Suprapubic skin (tissue), 3 donors: ENCODE measurements at regions not wholly inside any gene's neighbourhood (a gene's known extent, or its start where the extent isn't known, plus 50 kb on each side); places are given as distances from the start of the nearest gene placed in this dataset.
"Not testable (repeated sequence)": the region's sequence is repeated elsewhere in the genome, so short reads cannot be mapped to it uniquely, and the experiment has no call there.

Experiments
- EP300 ChIP-seq: sonication (generic); formaldehyde crosslinking; IDR thresholded peaks from one replicate; pipeline ENCODE4 v1.6.1; 2017; ENCODE audit warnings: antibody characterized with exemption
- POLR2A ChIP-seq, 2 donors: fragments of 450-650 bp; IDR thresholded peaks; one replicate each; pipeline ENCODE4 v1.6.1; 2017; ENCODE audit warnings: antibody characterized with exemption in 2 of 2, mild to moderate bottlenecking in 2 of 2, moderate library complexity in 2 of 2
- TF ChIP-seq, protein P1 (sequence below), 2 donors: fragments of 200-600 bp in 1 of 2; fragments of 450-650 bp in 1 of 2; sonication (generic) in 1 of 2; IDR thresholded peaks; one replicate each; pipeline ENCODE4 v1.5.1; 2016 to 2019; ENCODE audit warnings: antibody characterized with exemption in 2 of 2, mild to moderate bottlenecking in 1 of 2, moderate library complexity in 1 of 2

DNA sequence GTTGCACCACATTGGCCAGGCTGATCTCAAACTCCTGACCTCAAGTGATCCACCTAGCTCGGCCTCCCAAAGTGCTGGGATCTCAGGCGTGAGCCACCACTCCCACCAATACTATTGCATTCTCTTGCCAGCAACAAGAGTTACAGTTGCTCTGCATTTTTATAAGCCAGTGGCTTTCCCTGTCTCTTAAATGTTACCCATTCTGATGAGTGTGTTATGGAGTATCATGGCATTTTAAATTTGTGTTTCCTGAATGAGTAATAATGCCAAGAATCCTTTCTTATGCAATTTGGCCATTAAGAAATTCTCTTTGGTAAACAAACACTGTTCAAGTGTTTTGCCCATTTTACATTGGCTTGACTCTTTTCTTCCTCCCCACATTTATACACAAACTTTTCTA is 163.0 kb downstream of the PPIAL4G start:
- TF ChIP-seq EP300; POLR2A (IDR thresholded peaks at IDR 0.05): not testable (repeated sequence)
- TF ChIP-seq, protein P1, sequence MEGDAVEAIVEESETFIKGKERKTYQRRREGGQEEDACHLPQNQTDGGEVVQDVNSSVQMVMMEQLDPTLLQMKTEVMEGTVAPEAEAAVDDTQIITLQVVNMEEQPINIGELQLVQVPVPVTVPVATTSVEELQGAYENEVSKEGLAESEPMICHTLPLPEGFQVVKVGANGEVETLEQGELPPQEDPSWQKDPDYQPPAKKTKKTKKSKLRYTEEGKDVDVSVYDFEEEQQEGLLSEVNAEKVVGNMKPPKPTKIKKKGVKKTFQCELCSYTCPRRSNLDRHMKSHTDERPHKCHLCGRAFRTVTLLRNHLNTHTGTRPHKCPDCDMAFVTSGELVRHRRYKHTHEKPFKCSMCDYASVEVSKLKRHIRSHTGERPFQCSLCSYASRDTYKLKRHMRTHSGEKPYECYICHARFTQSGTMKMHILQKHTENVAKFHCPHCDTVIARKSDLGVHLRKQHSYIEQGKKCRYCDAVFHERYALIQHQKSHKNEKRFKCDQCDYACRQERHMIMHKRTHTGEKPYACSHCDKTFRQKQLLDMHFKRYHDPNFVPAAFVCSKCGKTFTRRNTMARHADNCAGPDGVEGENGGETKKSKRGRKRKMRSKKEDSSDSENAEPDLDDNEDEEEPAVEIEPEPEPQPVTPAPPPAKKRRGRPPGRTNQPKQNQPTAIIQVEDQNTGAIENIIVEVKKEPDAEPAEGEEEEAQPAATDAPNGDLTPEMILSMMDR (IDR thresholded peaks at IDR 0.05) = not testable (repeated sequence)
